ENCODE measurements at regions not wholly inside any gene's neighbourhood (a gene's known extent, or its start where the extent isn't known, plus 50 kb on each side); places are given as distances from the start of the nearest gene placed in this dataset.
"Not testable (repeated sequence)": the region's sequence is repeated elsewhere in the genome, so short reads cannot be mapped to it uniquely, and the experiment has no call there.

DNA sequence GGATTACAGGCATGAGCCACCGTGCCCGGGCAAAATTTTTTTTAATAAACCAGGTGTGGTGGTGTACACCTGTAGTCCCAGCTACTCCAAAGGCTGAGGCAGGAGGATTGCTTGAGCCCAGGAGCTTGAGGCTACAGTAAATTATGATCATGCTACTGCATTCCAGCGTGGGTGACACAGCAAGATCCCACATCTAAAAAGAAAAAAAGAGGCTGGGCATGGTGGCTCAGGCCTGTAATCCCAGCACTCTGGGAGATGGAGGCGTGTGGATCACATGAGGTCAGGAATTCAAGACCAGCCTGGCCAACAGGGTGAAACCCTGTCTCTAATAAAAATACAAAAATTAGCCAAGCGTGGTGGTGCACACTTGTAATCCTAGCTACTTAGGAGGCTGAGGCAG, 125.6 kb downstream of the ZNF281 start:
- not testable (repeated sequence) for TF ChIP-seq EZH2 (IDR thresholded peaks at IDR 0.05); POLR2AphosphoS5 (IDR thresholded peaks at IDR 0.05; ENCODE audit: borderline replicate concordance, low read depth, low read length)
